Breast epithelium (tissue), 4 donors: ENCODE measurements at regions not wholly inside any gene's neighbourhood (a gene's known extent, or its start where the extent isn't known, plus 50 kb on each side); places are given as distances from the start of the nearest gene placed in this dataset.
"Not testable (repeated sequence)": the region's sequence is repeated elsewhere in the genome, so short reads cannot be mapped to it uniquely, and the experiment has no call there.

Experiments
- DNase-seq, 2 donors: peaks; one replicate each; pipeline ENCODE4 v3.0.0-alpha.2; 2019; ENCODE audit warnings: low spot score in 2 of 2
- H3K27ac ChIP-seq, 2 donors: fragments of 200-600 bp; sonication (generic) in 1 of 2; one replicate each; pipeline ENCODE4 v1.5.1; 2016 to 2019; ENCODE audit warnings: mild to moderate bottlenecking in 1 of 2
- H3K27me3 ChIP-seq, 2 donors: fragments of 200-600 bp; sonication (generic) in 1 of 2; one replicate each; pipeline versions ENCODE4 v1.5.1 to v1.6.0; 2017 to 2019; ENCODE audit warnings: control low read depth in 1 of 2, mild to moderate bottlenecking in 1 of 2
- H3K36me3 ChIP-seq: fragments of 200-600 bp; one replicate; pipeline ENCODE4 v1.5.1; 2019
- H3K4me1 ChIP-seq, 2 donors: fragments of 200-600 bp; sonication (generic); one replicate each; pipeline ENCODE4 v1.5.1; 2016 to 2019; ENCODE audit warnings: control low read depth in 1 of 2
- H3K4me3 ChIP-seq, 3 donors: fragments of 200-600 bp; sonication (generic); 1 replicate in 2 of 3; 2 replicates in 1 of 3; pipeline ENCODE4 v1.5.1; 2016 to 2019; ENCODE audit warnings: mild to moderate bottlenecking in 3 of 3, moderate library complexity in 2 of 3
- H3K9me3 ChIP-seq, 2 donors: fragments of 200-600 bp; sonication (generic) in 1 of 2; one replicate each; pipeline ENCODE4 v1.5.1; 2016 to 2019; ENCODE audit warnings: control low read depth in 1 of 2
- POLR2A ChIP-seq: fragments of 450-650 bp; IDR thresholded peaks from one replicate; pipeline ENCODE4 v1.6.1; 2016; ENCODE audit warnings: antibody characterized with exemption, mild to moderate bottlenecking, moderate library complexity
- POLR2AphosphoS5 ChIP-seq, 3 donors: sonication (generic); formaldehyde crosslinking; IDR thresholded peaks; one replicate each; pipeline ENCODE4 v1.6.1; 2017; ENCODE audit warnings: antibody characterized with exemption in 3 of 3
- intact Hi-C: fragments of 100-400 bp; cut with DNase I; formaldehyde crosslinking; loops from one replicate; pipeline ENCODE4 v1.15.1; 2023; ENCODE audit warnings: low total_unique reads
- TF ChIP-seq, protein P1 (sequence below), 3 donors: fragments of 450-650 bp; IDR thresholded peaks; one replicate each; pipeline ENCODE4 v1.5.1; 2016 to 2017; ENCODE audit warnings: antibody characterized with exemption in 3 of 3, mild to moderate bottlenecking in 3 of 3, moderate library complexity in 3 of 3

DNA sequence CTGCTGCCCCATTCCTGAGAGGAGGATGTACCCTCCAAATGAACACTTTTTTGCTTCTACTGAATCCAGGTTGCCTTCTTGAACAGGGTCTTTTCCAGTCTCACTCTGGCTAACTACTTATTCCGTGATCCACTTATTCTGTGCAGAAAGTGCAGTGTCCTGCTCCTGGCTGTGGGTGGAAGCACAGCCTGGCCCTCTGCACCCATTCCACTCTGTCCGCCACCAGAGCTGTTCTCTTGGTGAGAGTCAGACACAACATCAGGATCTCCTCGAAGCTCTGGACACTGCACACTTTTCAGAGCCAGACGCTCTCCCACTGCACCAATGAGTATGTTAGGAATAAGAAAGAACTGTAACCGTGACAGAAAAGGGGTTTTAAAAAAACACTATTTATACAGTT, 174.2 kb downstream of the MCHR2 start:
- H3K27me3 ChIP-seq, result no peaks in the 10 kb centered on the region
- no peak overlapping the region for H3K4me3 ChIP-seq
- H3K4me1 ChIP-seq, result no peaks in the 10 kb centered on the region
- H3K27ac ChIP-seq, result no peak overlapping the region
- no peaks in the 10 kb centered on the region for H3K36me3 ChIP-seq
- no peak for DNase-seq
- no peak for TF ChIP-seq POLR2A
- no peak for TF ChIP-seq POLR2AphosphoS5 (IDR thresholded peaks at IDR 0.05)
- TF ChIP-seq, protein P1, sequence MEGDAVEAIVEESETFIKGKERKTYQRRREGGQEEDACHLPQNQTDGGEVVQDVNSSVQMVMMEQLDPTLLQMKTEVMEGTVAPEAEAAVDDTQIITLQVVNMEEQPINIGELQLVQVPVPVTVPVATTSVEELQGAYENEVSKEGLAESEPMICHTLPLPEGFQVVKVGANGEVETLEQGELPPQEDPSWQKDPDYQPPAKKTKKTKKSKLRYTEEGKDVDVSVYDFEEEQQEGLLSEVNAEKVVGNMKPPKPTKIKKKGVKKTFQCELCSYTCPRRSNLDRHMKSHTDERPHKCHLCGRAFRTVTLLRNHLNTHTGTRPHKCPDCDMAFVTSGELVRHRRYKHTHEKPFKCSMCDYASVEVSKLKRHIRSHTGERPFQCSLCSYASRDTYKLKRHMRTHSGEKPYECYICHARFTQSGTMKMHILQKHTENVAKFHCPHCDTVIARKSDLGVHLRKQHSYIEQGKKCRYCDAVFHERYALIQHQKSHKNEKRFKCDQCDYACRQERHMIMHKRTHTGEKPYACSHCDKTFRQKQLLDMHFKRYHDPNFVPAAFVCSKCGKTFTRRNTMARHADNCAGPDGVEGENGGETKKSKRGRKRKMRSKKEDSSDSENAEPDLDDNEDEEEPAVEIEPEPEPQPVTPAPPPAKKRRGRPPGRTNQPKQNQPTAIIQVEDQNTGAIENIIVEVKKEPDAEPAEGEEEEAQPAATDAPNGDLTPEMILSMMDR (IDR thresholded peaks at IDR 0.05), result no peak
- intact Hi-C loops, result no loop called here
- H3K9me3 ChIP-seq, result no peaks in the 10 kb centered on the region

DNA sequence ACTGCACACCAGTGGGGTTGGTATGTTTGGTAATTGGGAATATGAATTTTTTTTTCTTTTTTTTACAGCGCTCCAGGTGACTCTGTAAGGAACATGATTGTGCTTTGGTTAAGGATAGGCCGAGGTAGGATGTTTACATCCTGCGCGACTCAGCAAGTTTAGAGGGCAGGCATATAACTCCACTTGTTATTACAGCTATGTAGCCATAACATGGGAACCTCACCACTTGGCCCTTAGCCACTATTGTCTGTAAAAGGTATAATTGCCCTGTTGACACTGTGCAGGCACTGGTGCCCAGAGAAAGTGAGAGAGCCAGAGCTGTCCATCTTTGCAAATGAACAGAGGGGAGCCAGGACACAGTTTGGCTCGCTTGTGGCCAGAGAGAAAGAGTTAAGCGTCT, 172.9 kb downstream of the MCHR2 start:
- TF ChIP-seq POLR2AphosphoS5 (IDR thresholded peaks at IDR 0.05), result no peak
- TF ChIP-seq, protein P1 (IDR thresholded peaks at IDR 0.05), result no peak
- TF ChIP-seq POLR2A, result no peak
- intact Hi-C loops, result no loop called here
- H3K4me1 ChIP-seq, result no peaks in the 10 kb centered on the region
- DNase-seq, result no peak
- H3K9me3 ChIP-seq, result no peaks in the 10 kb centered on the region
- no peak overlapping the region for H3K4me3 ChIP-seq
- H3K27me3 ChIP-seq, result no peaks in the 10 kb centered on the region
- no peak overlapping the region for H3K27ac ChIP-seq
- H3K36me3 ChIP-seq, result no peaks in the 10 kb centered on the region

DNA sequence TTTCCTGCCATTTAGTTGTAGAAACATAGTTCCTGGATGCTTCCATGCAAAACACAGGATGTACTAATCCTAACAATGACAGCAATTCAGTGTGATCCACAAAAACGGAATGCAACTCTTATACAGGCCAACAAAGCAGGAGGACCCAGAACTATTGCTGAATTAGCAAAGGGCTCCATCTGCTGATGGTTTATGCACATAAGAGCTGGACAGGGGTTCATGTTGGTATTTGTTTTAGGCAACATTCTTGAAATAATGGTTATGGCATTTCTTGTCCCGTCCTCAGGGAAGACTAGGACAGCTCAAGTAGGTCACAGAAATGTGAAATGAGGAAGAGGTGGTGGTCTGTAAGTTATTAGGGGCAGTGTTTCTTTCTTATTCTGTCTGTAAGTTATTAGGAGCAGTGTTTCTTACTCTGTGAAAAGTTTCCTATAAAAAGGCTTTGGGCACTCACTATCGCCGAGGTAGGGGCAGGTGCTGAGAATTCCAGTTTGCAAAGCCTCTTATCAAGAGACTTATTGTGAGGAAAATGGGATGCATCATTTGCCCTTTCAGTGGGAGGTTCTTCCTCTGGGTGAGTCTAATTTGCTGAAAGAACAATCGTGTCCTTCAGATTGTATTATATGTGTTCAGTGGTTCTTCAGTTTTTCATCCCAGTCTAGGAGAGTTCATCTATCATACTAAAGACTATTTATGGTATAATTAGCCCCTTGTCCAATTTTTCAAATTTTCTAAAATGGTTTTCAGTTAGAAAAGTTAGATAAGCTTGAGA, 171.1 kb downstream of the MCHR2 start:
- no peak for DNase-seq

DNA sequence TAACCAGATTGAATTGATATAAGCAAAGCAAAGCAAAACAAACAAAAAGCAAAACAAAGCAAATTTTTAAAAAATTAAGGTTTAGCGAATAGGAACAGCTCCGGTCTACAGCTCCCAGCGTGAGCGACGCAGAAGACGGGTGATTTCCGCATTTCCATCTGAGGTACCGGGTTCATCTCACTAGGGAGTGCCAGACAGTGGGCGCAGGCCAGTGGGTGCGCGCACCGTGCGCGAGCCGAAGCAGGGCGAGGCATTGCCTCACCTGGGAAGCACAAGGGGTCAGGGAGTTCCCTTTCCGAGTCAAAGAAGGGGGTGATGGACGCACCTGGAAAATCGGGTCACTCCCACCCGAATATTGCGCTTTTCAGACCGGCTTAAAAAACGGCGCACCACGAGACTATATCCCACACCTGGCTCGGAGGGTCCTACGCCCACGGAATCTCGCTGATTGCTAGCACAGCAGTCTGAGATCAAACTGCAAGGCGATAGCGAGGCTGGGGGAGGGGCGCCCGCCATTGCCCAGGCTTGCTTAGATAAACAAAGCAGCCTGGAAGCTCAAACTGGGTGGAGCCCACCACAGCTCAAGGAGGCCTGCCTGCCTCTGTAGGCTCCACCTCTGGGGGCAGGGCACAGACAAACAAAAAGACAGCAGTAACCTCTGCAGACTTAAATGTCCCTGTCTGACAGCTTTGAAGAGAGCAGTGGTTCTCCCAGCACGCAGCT, 170.3 kb downstream of the MCHR2 start:
- H3K27ac ChIP-seq, intact Hi-C loops, H3K27me3 ChIP-seq, H3K36me3 ChIP-seq, H3K4me1 ChIP-seq, DNase-seq, H3K9me3 ChIP-seq: not testable (repeated sequence)
- H3K4me3 ChIP-seq, result peak overlapping the region in 1 of 3 donors; percentile 35

More for the DNA sequence above, 171.1 kb downstream of the MCHR2 start:
- H3K36me3 ChIP-seq, result no peaks in the 10 kb centered on the region
- peak overlapping the region in 1 of 3 donors; percentile 35 for H3K4me3 ChIP-seq
- H3K27ac ChIP-seq, result no peak overlapping the region
- intact Hi-C loops, result no loop called here
- no peaks in the 10 kb centered on the region for H3K4me1 ChIP-seq
- no peaks in the 10 kb centered on the region for H3K9me3 ChIP-seq
- no peaks in the 10 kb centered on the region for H3K27me3 ChIP-seq
- TF ChIP-seq POLR2AphosphoS5 (IDR thresholded peaks at IDR 0.05), result no peak
- TF ChIP-seq POLR2A, result no peak
- TF ChIP-seq, protein P1 (IDR thresholded peaks at IDR 0.05), result peak in 1 of 3 donors; percentile 13

DNA sequence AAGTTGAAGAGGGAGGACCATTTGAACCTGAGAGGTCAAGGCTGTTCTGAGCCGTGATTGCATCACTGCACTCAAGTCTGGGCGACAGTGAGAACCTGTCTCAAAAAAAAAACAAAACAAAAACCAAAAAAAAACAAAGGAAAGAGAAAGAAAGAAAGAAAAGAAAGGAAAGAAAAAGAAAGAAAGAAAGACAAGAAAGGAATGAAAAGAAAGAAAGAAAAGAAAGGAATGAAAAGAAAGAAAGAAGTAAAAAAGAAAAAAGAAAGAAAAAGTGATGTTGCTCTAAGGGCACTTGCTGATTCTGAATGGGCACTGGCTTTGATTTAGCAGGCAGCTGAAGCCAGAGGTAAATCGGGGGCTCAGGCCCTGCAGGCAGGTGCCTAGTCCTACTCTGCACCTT, 161.0 kb downstream of the MCHR2 start:
- H3K9me3 ChIP-seq, result no peaks in the 10 kb centered on the region
- H3K36me3 ChIP-seq, result no peaks in the 10 kb centered on the region
- intact Hi-C loops, result no loop called here
- no peak for DNase-seq
- TF ChIP-seq POLR2AphosphoS5 (IDR thresholded peaks at IDR 0.05) (no peak), POLR2A (no peak)
- TF ChIP-seq, protein P1 (IDR thresholded peaks at IDR 0.05), result no peak
- no peaks in the 10 kb centered on the region for H3K4me1 ChIP-seq
- H3K4me3 ChIP-seq, result no peak overlapping the region
- no peaks in the 10 kb centered on the region for H3K27me3 ChIP-seq
- no peak overlapping the region for H3K27ac ChIP-seq
